Occipital lobe (tissue), 1 donor: ENCODE measurements at regions not wholly inside any gene's neighbourhood (a gene's known extent, or its start where the extent isn't known, plus 50 kb on each side); places are given as distances from the start of the nearest gene placed in this dataset.

ENCODE experiments used
- DNase-seq: peaks from one replicate; lab custom pipeline; 2025; lab: John Stamatoyannopoulos, UW

GRCh38 chr2:163269374-163270021, 430.9 kb upstream of the KCNH7 start:
- DNase-seq = no peak

- no peak for DNase-seq
Observed at GRCh38 chr2:163266772-163267171, 428.2 kb upstream of the KCNH7 start.

- no peak for DNase-seq
Observed at GRCh38 chr2:163265562-163265961, 427.0 kb upstream of the KCNH7 start.

- DNase-seq = no peak
Observed at GRCh38 chr2:163264341-163264740, 425.8 kb upstream of the KCNH7 start.

- no peak for DNase-seq
Observed at GRCh38 chr2:163259489-163259888, 420.9 kb upstream of the KCNH7 start.

- DNase-seq = no peak
Observed at GRCh38 chr2:163255086-163255485, 416.5 kb upstream of the KCNH7 start.

- DNase-seq = no peak
Observed at GRCh38 chr2:163253621-163254285, 415.2 kb upstream of the KCNH7 start.

GRCh38 chr2:163252199-163252598, 413.6 kb upstream of the KCNH7 start:
- no peak for DNase-seq

GRCh38 chr2:163248376-163249253, 410.0 kb upstream of the KCNH7 start:
- DNase-seq = no peak

GRCh38 chr2:163247847-163248220, 409.3 kb upstream of the KCNH7 start:
- DNase-seq = no peak

GRCh38 chr2:163247156-163247846, 408.7 kb upstream of the KCNH7 start:
- DNase-seq = no peak

GRCh38 chr2:163246135-163246534, 407.6 kb upstream of the KCNH7 start:
- no peak for DNase-seq

GRCh38 chr2:163236553-163236952, 398.0 kb upstream of the KCNH7 start:
- DNase-seq = no peak

- no peak for DNase-seq
Observed at GRCh38 chr2:163231666-163232065, 393.1 kb upstream of the KCNH7 start.

- no peak for DNase-seq
Observed at GRCh38 chr2:163213661-163214081, 375.1 kb upstream of the KCNH7 start.

GRCh38 chr2:163210430-163210918, 371.9 kb upstream of the KCNH7 start:
- no peak for DNase-seq

GRCh38 chr2:163207693-163208370, 369.3 kb upstream of the KCNH7 start:
- DNase-seq = no peak

GRCh38 chr2:163205589-163206254, 367.2 kb upstream of the KCNH7 start:
- DNase-seq = no peak

- DNase-seq = no peak
Observed at GRCh38 chr2:163200741-163201140, 362.2 kb upstream of the KCNH7 start.

GRCh38 chr2:163198972-163199371, 360.4 kb upstream of the KCNH7 start:
- no peak for DNase-seq

- no peak for DNase-seq
Observed at GRCh38 chr2:163198007-163198406, 359.4 kb upstream of the KCNH7 start.
